Fibroblast of lung (primary cell): ENCODE measurements at regions not wholly inside any gene's neighbourhood (a gene's known extent, or its start where the extent isn't known, plus 50 kb on each side); places are given as distances from the start of the nearest gene placed in this dataset.

Source experiments
- CTCF ChIP-seq, 2 donors: IDR thresholded peaks in 1 of 2; conservative IDR thresholded peaks in 1 of 2; 1 replicate in 1 of 2; 2 replicates in 1 of 2; pipeline ENCODE4 v1.5.1; 2011 to 2012; ENCODE audit warnings: low read length in 2 of 2, control low read depth in 1 of 2, inconsistent platforms in 1 of 2, low read depth in 1 of 2, mild to moderate bottlenecking in 1 of 2
- EZH2 ChIP-seq: IDR thresholded peaks from 2 replicates; pipeline ENCODE4 v1.5.1; 2012; ENCODE audit warnings: low read length, control low read depth, mild to moderate bottlenecking; ENCODE audit errors: missing control alignments

- TF ChIP-seq CTCF (conservative IDR thresholded peaks at IDR 0.05 in 1 of 2, IDR thresholded peaks at IDR 0.05 in 1 of 2; ENCODE audit: low read depth in 1 of 2, low read length in 2 of 2), result no peak
- no peak for TF ChIP-seq EZH2
Observed at GRCh38 chr13:79990048-79990447, 350.9 kb downstream of the SPRY2 start.
